HG02759 (cell line): ENCODE measurements at regions not wholly inside any gene's neighbourhood (a gene's known extent, or its start where the extent isn't known, plus 50 kb on each side); places are given as distances from the start of the nearest gene placed in this dataset.
"Not testable (repeated sequence)": the region's sequence is repeated elsewhere in the genome, so short reads cannot be mapped to it uniquely, and the experiment has no call there.

ENCODE experiments used
- ATAC-seq: cut with Tn5 transposase; IDR thresholded peaks from one replicate; pipeline ENCODE4 v1.9.1; 2021; ENCODE audit warnings: mild to moderate bottlenecking, moderate library complexity; ENCODE audit not compliant: unreplicated experiment

GRCh38 chr15:26132811-26133210 lies 269.7 kb upstream of the ATP10A start:
- ATAC-seq: no peak

DNA sequence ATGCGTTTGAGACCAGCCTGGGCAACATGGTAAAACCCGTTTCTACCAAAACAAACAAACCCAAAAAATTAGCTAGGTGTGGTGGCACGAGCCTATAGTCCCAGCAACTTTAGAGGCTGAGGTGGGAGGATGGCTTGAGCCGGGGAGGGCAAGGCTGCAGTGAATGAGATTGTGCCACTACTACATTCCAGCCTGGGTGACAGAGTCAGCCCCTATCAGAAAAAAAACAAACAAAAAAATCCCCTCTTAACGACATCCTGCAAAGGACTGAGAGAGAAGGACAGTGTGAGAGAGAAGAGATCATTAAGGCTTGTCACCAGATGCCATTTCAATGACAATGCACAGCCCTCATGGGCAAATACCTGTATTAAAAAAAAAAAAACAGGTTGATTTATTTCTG lies 266.7 kb upstream of the ATP10A start:
- ATAC-seq: no peak

DNA sequence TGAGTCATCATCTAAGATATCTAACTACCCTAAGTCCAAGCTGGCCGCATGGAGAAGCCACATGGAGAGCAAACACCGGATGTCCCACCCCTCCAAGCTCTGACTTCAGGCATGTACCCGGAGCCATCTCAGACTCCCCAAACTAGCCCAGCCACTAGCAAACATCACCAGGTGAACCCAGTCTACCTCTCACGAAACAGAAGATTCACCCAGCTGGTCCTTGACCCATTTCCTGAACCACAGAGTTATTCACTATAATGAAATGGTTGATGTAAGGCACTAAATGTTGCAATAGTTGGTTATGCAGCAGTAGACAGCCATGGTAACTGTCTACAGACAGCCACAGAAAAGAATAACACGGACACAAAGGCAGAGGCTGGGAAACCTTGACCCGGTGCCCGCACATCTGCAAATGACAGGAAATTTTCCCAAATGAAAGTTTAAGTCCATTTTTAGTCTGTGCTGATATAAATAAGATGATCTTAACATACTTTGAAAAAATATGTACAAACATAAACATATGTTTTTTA lies 265.5 kb upstream of the ATP10A start:
- ATAC-seq: no peak

GRCh38 chr15:26126819-26127387 lies 263.8 kb upstream of the ATP10A start:
- no peak for ATAC-seq

- no peak for ATAC-seq
Measured at GRCh38 chr15:26126070-26126469, 262.9 kb upstream of the ATP10A start.

- no peak for ATAC-seq
Measured at GRCh38 chr15:26125664-26126063, 262.5 kb upstream of the ATP10A start.

GRCh38 chr15:26119322-26119721 lies 256.2 kb upstream of the ATP10A start:
- ATAC-seq: no peak

DNA sequence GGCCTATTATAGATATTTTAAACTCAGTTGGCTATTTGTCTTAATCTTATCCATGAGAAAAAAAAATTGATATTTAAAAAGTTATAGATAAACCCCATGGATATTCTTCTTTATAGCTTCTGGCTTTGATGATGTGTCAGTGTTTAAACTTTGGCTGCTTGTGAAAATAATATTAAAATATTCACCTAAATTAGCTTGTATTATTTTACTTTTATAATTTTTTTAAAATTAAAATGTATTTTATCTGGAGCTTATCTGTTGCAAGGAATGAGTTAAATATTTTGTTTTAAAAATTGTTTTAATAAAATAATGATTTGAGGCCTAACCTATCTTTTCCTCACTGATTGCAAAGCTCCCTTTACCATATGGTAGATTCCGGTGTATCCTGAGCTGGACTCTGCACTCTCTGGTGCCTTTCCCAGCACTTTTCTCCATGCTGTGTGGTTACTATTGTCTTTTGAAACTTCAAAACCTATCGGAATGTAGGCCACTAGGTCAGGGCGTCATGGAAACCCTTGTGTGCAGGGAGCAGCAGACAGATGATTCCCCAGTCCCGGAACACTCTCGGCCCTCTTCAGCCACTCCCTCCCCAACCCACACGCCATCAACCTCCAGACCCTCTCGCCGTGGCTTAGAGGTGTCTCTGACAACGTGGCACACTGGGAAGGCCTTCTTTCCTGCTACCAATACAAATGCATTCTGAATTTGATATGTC lies 252.3 kb upstream of the ATP10A start:
- ATAC-seq: no peak

DNA sequence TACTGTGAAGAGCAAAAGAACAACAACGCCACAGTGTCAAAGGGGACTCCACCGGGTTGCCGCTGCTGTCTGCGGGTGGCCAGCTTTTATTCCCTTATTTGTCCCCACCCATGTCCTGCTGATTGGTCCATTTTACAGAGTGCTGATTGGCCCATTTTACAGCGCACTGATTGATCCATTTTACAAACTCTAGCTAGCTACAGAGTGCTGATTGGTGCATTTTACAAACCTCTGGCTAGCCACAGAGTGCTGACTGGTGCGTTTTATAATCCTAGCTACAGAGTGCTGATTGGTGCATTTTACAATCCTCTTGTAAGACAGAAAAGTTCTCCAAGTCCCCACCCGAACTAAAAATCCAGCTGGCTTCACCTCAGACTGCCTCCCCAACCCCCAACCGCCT lies 251.0 kb upstream of the ATP10A start:
- not testable (repeated sequence) for ATAC-seq

- ATAC-seq: no peak
Measured at GRCh38 chr15:26113296-26113695, 250.2 kb upstream of the ATP10A start.

DNA sequence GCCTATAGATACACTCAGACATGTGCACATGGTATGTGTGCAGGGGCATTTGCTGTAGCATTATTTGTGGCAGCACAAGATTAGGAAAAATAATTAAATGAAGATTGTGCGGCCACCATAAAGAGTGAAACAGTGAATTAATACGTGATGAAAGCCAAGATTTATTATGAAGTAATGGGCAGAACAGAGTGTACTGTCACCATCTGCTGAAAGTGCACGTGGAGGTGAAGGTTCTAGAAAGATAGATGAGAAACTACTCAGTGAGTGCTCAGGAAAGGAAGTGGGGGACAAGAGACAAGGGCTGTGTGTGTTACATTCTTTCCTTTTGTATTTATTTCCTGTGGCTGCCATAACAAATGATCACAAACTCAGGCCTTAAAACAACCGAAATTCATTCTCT lies 246.1 kb upstream of the ATP10A start:
- ATAC-seq: no peak

GRCh38 chr15:26106556-26106955 lies 243.4 kb upstream of the ATP10A start:
- ATAC-seq: no peak

- ATAC-seq: no peak
Measured at GRCh38 chr15:26103002-26103404, 239.9 kb upstream of the ATP10A start.

DNA sequence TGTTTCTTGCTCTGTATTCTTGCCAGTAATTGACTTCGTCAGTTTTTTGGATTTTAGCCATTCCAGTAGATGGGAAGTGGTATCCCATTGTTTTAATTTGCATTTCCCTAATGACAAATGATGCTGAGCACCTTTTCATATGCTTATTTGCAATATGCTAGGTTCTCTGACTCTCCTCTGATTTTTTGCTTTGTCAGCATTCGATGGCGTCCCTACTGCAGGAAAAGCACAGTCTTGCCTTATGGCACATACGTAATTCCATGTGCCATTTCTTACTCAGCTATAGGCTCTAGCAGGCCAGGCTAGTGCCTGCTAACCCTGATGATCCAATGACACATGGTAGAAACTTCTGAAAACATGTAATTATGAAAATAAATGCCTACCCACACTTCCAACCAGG lies 239.2 kb upstream of the ATP10A start:
- no peak for ATAC-seq

DNA sequence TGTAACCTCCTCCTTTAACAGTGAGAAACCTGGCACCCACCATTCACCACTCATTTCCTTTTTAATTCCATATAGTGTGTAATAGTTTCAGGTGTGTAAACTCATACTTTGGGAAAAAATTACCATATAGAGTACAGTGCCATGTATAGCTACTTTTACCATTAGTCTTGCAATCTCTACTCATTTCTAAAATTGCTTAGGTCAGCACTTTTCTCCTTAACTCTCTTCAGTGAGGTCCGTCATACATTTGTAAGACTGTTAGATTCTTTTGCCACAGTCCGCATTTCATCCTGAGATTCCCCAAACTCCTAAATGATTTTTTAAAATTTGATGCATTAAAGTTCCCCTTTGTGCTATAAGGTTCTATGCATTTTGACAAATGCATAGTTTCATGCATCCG lies 238.3 kb upstream of the ATP10A start:
- no peak for ATAC-seq

- ATAC-seq: no peak
Measured at GRCh38 chr15:26098801-26099200, 235.7 kb upstream of the ATP10A start.

GRCh38 chr15:26097216-26097615 lies 234.1 kb upstream of the ATP10A start:
- ATAC-seq: no peak

DNA sequence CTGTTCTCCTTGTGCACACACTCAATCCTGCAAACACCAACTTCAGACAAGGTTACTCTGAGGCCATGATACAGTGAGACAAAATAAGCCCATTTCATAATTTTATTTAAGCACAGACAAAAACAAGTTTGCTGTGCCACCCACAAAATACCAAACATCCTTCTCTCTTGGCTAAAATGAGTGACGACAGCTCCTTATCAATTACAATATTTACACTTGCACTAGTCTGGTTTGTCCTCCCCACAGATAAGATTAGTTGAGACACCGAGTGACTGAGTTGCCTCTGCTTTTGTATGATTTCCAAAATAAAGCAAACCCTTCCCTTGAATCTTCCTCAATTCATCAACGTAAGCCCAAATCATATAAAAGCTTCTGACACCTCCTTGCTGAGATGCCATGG lies 233.5 kb upstream of the ATP10A start:
- no peak for ATAC-seq

DNA sequence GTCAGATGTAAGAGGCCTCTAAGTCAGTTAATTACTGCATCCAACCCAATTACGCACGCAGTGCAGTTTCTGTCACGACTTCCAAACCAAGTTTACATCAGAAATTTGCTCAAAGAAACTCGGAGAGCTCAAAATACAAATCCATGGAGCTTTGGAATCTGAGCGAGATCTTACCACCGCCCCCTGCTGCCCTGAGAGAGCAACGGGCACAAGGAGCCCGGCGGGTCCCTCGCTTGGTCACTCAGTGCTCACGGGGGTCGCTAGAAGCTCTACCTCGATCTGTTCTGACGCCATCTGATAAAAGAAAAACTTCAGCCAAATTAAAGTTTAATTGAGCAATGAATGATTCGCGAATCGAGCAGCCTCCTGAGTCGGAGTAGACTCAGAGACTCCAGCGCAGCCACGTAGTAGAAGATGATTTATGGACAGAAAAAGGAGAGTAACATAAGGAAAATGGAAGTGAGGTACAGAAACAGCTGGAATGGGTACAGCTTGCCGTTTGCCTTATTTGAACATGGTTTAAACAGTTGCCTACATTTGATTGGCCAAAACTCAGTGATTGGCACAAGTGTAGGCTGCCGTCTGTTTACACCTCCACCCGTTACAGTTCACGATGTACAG lies 232.7 kb upstream of the ATP10A start:
- no peak for ATAC-seq

- ATAC-seq: no peak
Measured at GRCh38 chr15:26091184-26091583, 228.1 kb upstream of the ATP10A start.

DNA sequence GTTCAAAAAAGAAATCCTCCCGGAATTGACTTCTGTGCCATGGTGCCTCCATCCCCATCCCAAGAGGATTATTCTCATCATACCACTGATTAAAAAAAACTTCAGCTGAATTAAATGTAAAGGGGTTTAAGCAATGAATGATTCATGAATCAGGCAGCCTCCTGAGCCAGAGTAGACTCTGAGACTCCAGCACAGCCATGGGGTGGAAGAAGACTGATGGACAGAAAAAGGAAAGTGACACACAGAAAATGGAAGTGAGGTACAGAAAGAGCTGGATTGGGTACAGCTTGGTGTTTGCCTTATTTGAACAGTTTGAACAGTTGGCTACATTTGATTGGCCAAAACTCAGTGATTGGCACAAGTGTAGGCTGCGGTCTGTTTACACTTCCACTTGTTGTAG lies 224.8 kb upstream of the ATP10A start:
- no peak for ATAC-seq

- no peak for ATAC-seq
Measured at GRCh38 chr15:26087395-26087794, 224.3 kb upstream of the ATP10A start.
